Adrenal gland (tissue), 9 donors: ENCODE measurements at regions not wholly inside any gene's neighbourhood (a gene's known extent, or its start where the extent isn't known, plus 50 kb on each side); places are given as distances from the start of the nearest gene placed in this dataset.

Experiments
- DNase-seq, 7 donors: peaks; one replicate each; pipeline ENCODE4 v3.0.0-alpha.2; 2019 to 2020
- H3K27ac ChIP-seq, 5 donors: fragments of 200-600 bp; sonication (generic) in 4 of 5; 1 replicate in 3 of 5; 2 replicates in 2 of 5; pipeline versions ENCODE4 v1.5.1 to v1.8.0; 2016 to 2020; ENCODE audit warnings: mild to moderate bottlenecking in 1 of 5
- H3K27me3 ChIP-seq: fragments of 200-600 bp; 2 replicates; pipeline ENCODE4 v1.8.0; 2021
- H3K36me3 ChIP-seq, 2 donors: fragments of 200-600 bp; replicated peaks in 1 of 2; 1 replicate in 1 of 2; 2 replicates in 1 of 2; pipeline versions ENCODE4 v1.5.1 to v1.8.0; 2018 to 2022
- H3K4me1 ChIP-seq, 2 donors: fragments of 200-600 bp; replicated peaks in 1 of 2; 1 replicate in 1 of 2; 2 replicates in 1 of 2; pipeline versions ENCODE4 v1.5.1 to v1.8.0; 2018 to 2021
- H3K4me3 ChIP-seq, 4 donors: fragments of 200-600 bp; sonication (generic) in 3 of 4; one replicate each; pipeline ENCODE4 v1.5.1; 2016 to 2018
- H3K9me3 ChIP-seq, 3 donors: fragments of 200-600 bp; sonication (generic) in 1 of 3; replicated peaks in 1 of 3; 1 replicate in 2 of 3; 2 replicates in 1 of 3; pipeline versions ENCODE4 v1.5.1 to v1.8.0; 2016 to 2021
- CTCF ChIP-seq, 6 experiments: fragments of 450-650 bp in 4 of 6; fragments of 200-600 bp in 2 of 6; sonication (generic) in 1 of 6; IDR thresholded peaks; 1 replicate in 5 of 6; 2 replicates in 1 of 6; pipeline versions ENCODE4 v1.5.1 to v1.8.0; 2016 to 2021; ENCODE audit warnings: antibody characterized with exemption in 6 of 6, mild to moderate bottlenecking in 2 of 6, moderate library complexity in 1 of 6
- POLR2A ChIP-seq, 2 donors: fragments of 450-650 bp; IDR thresholded peaks; one replicate each; pipeline ENCODE4 v1.6.1; 2017; ENCODE audit warnings: antibody characterized with exemption in 2 of 2, mild to moderate bottlenecking in 2 of 2, moderate library complexity in 1 of 2
- WGBS, 4 donors: extraction: QIAGEN DNeasy Blood & Tissue Kit in 2 of 4; methylation state at CpG; one replicate each; pipeline versions ENCODE4 v1.1.5 to v1.1.7; 2013 to 2017; 5-methylcytosine and 5-hydroxymethylcytosine counted together
- intact Hi-C, 2 donors: fragments of 100-400 bp; cut with DNase I; formaldehyde crosslinking; loops; one replicate each; pipeline versions ENCODE4 v1.14.1 to v1.15.0; 2022 to 2023
- donor health status: healthy with polysubstance abuse.
- donor health status: Bipolar disorder and iron deficiency.
- donor health status: DM: yes; HTN: yes; CAD: no.
- donor health status: DM: no; HTN: no; CAD: no.
- donor health status: DM: no; HTN: no; CAD: no.

- Histone ChIP-seq H3K27ac (no peak overlapping the region), H3K9me3 (no peaks in the 10 kb centered on the region), H3K4me3 (no peak overlapping the region), H3K27me3 (no peaks in the 10 kb centered on the region), H3K36me3 (no peaks in the 10 kb centered on the region), H3K4me1 (no peaks in the 10 kb centered on the region)
- DNase-seq: no peak
- intact Hi-C loops: no loop called here
- TF ChIP-seq POLR2A (IDR thresholded peaks at IDR 0.05): no peak
- TF ChIP-seq CTCF (IDR thresholded peaks at IDR 0.05): no peak
Measured at GRCh38 chr5:20608567-20608966, 620.6 kb upstream of the CDH18 start.

DNA sequence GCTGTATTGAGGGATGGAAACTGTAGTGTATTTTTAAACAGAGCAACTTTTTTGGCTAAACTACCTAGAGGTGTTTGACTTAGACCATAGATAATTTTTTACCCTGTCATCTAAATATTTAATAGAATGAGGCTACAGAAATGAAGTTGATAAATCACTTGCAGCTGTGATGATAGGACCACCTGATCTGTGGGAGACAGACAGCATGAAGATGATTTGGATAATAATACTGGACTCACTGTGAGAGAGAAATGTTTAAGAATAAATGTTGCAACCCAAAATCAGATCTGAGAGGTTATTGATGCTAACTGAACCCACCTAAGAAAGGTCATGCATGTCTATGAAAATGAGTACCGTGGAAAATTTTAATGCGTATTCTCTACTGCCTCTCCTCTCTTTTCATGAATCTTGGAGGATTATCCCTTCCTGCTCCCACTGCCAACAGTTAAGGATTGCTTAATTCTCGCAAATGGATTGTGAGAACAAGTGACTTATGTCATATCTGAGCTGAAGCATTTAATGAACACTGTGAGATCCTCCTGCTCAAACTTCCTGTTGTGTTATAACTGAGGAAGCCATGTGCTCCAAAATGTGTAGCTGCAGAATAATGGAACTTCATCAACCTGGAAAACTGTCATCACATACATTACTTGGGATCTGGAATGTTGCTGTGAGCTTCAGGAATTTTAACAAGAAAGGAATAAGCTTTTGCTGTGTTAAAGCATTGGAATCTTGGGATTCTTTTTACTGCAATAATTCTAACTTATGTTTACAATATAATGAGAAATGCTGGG lies 617.9 kb upstream of the CDH18 start:
- 66 to 80% (median 77%) methylated on average over 3 of the region's 3 CpGs for WGBS, 4 donors
- DNase-seq: no peak
- H3K27ac ChIP-seq: no peak overlapping the region
- H3K36me3 ChIP-seq: no peaks in the 10 kb centered on the region
- no peaks in the 10 kb centered on the region for H3K27me3 ChIP-seq
- no peaks in the 10 kb centered on the region for H3K9me3 ChIP-seq
- TF ChIP-seq POLR2A (IDR thresholded peaks at IDR 0.05): no peak
- TF ChIP-seq CTCF (IDR thresholded peaks at IDR 0.05): no peak
- no peak overlapping the region for H3K4me3 ChIP-seq
- intact Hi-C loops: no loop called here
- H3K4me1 ChIP-seq: no peaks in the 10 kb centered on the region

DNA sequence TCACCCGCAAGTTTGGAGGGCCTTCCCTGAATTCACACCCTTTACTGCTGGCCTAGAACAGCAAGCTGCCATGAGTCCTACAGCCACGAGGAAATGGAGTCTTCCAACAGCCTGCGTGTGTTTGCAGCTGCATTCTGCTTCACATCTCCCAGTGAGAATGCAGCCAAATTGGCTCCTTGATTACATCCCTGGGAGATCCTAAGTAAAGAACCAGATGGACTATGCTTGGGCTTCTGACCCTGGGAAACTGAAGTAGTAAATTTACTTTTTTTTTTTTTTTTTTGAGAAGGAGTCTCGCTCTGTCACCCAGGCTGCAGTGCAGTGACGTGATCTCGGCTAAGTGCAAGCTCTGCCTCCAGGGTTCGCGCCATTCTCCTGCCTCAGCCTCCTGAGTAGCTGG lies 617.0 kb upstream of the CDH18 start:
- H3K4me3 ChIP-seq: no peak overlapping the region
- no peaks in the 10 kb centered on the region for H3K4me1 ChIP-seq
- no peaks in the 10 kb centered on the region for H3K9me3 ChIP-seq
- H3K36me3 ChIP-seq: no peaks in the 10 kb centered on the region
- H3K27ac ChIP-seq: no peak overlapping the region
- TF ChIP-seq POLR2A (IDR thresholded peaks at IDR 0.05): no peak
- no peak for TF ChIP-seq CTCF (IDR thresholded peaks at IDR 0.05)
- DNase-seq: no peak
- intact Hi-C loops: no loop called here
- no peaks in the 10 kb centered on the region for H3K27me3 ChIP-seq
- WGBS, 4 donors: 74 to 81% (median 78%) methylated on average over 7 to 8 of the region's 8 CpGs

DNA sequence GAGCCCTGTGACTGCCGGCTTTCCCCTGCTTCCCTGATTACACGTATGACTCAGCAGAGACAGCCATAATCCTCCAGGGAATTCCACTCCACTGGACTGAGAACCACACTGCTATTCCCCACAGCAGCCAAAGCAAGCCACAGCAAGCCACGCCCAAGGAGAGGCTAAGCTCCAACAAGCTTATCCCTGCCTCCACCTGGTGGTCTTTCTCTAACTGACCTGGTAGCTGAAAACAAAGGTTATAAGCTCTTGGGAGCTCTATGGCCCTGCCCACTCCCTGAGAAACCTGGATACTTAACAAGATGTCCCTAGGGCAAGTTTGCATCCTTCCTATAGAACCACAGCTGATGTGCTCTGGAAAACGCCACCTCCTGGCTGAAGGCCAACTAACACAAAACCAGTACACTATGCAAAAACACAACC lies 613.7 kb upstream of the CDH18 start:
- H3K36me3 ChIP-seq: no peaks in the 10 kb centered on the region
- no peak overlapping the region for H3K4me3 ChIP-seq
- DNase-seq: no peak
- intact Hi-C loops: no loop called here
- no peaks in the 10 kb centered on the region for H3K4me1 ChIP-seq
- no peak overlapping the region for H3K27ac ChIP-seq
- H3K27me3 ChIP-seq: no peaks in the 10 kb centered on the region
- H3K9me3 ChIP-seq: no peaks in the 10 kb centered on the region
- TF ChIP-seq POLR2A (IDR thresholded peaks at IDR 0.05) (no peak), CTCF (IDR thresholded peaks at IDR 0.05) (no peak)
- WGBS, 4 donors: 74 to 80% (median 77%) methylated on average over 2 to 4 of the region's 4 CpGs
